GM18511 (cell line): ENCODE measurements at regions not wholly inside any gene's neighbourhood (a gene's known extent, or its start where the extent isn't known, plus 50 kb on each side); places are given as distances from the start of the nearest gene placed in this dataset.

Experiments used
- ATAC-seq: cut with Tn5 transposase; IDR thresholded peaks from one replicate; pipeline ENCODE4 v1.9.1; 2021; ENCODE audit warnings: mild to moderate bottlenecking, moderate library complexity; ENCODE audit not compliant: unreplicated experiment

GRCh38 chr2:223222397-223222796, 170.4 kb downstream of the KCNE4 start:
- no peak for ATAC-seq

GRCh38 chr2:223223156-223223555, 171.2 kb downstream of the KCNE4 start:
- no peak for ATAC-seq

- no peak for ATAC-seq
Measured at GRCh38 chr2:223225266-223225665, 173.3 kb downstream of the KCNE4 start.

- no peak for ATAC-seq
Measured at GRCh38 chr2:223226264-223226663, 174.3 kb downstream of the KCNE4 start.

GRCh38 chr2:223227338-223227737, 175.3 kb downstream of the KCNE4 start:
- no peak for ATAC-seq

- no peak for ATAC-seq
Measured at GRCh38 chr2:223228871-223229270, 176.9 kb downstream of the KCNE4 start.

GRCh38 chr2:223230352-223230751, 178.4 kb downstream of the KCNE4 start:
- ATAC-seq, result no peak

GRCh38 chr2:223232285-223232684, 180.3 kb downstream of the KCNE4 start:
- ATAC-seq, result no peak

- ATAC-seq, result no peak
Measured at GRCh38 chr2:223232896-223233295, 180.9 kb downstream of the KCNE4 start.

GRCh38 chr2:223235986-223236385, 184.0 kb downstream of the KCNE4 start:
- no peak for ATAC-seq

- no peak for ATAC-seq
Measured at GRCh38 chr2:223238301-223238700, 186.3 kb downstream of the KCNE4 start.

- ATAC-seq, result no peak
Measured at GRCh38 chr2:223243233-223243632, 191.2 kb downstream of the KCNE4 start.

GRCh38 chr2:223247136-223247535, 195.1 kb downstream of the KCNE4 start:
- ATAC-seq, result no peak

- no peak for ATAC-seq
Measured at GRCh38 chr2:223251656-223252229, 199.8 kb downstream of the KCNE4 start.

- no peak for ATAC-seq
Measured at GRCh38 chr2:223260681-223261080, 208.7 kb downstream of the KCNE4 start.

GRCh38 chr2:223262946-223263345, 211.0 kb downstream of the KCNE4 start:
- no peak for ATAC-seq

- ATAC-seq, result no peak
Measured at GRCh38 chr2:223264541-223265193, 212.7 kb downstream of the KCNE4 start.

- no peak for ATAC-seq
Measured at GRCh38 chr2:223267160-223267951, 215.4 kb downstream of the KCNE4 start.

GRCh38 chr2:223269386-223269785, 217.4 kb downstream of the KCNE4 start:
- ATAC-seq, result no peak

- no peak for ATAC-seq
Measured at GRCh38 chr2:223270548-223270947, 218.6 kb downstream of the KCNE4 start.

GRCh38 chr2:223273995-223274394, 222.0 kb downstream of the KCNE4 start:
- no peak for ATAC-seq

GRCh38 chr2:223282221-223282620, 230.2 kb downstream of the KCNE4 start:
- no peak for ATAC-seq
